GM12865 (cell line): ENCODE measurements at regions not wholly inside any gene's neighbourhood (a gene's known extent, or its start where the extent isn't known, plus 50 kb on each side); places are given as distances from the start of the nearest gene placed in this dataset.

ENCODE experiments used
- DNase-seq: peaks from one replicate; pipeline ENCODE4 v3.0.0; 2010; ENCODE audit warnings: low read depth
- H3K4me3 ChIP-seq: 2 replicates; pipeline ENCODE4 v1.5.1; 2011; ENCODE audit warnings: mild to moderate bottlenecking, low read depth, low read length, control low read depth
- CTCF ChIP-seq: IDR thresholded peaks from 2 replicates; pipeline ENCODE4 v1.5.1; 2011; ENCODE audit warnings: low read length, control low read depth, low read depth, inconsistent platforms; ENCODE audit not compliant: insufficient read depth; ENCODE audit errors: missing control alignments

GRCh38 chr7:156051884-156052283 is 239.6 kb upstream of the SHH start:
- no peak for TF ChIP-seq CTCF
- DNase-seq = no peak
- H3K4me3 ChIP-seq = no peak overlapping the region

GRCh38 chr7:156050636-156051569 is 238.6 kb upstream of the SHH start:
- TF ChIP-seq CTCF = no peak
- no peak for DNase-seq

GRCh38 chr7:156049366-156049765 is 237.1 kb upstream of the SHH start:
- TF ChIP-seq CTCF = no peak
- H3K4me3 ChIP-seq = no peak overlapping the region
- DNase-seq = no peak

More at GRCh38 chr7:156050636-156051569, 238.6 kb upstream of the SHH start:
- no peak overlapping the region for H3K4me3 ChIP-seq

GRCh38 chr7:156046031-156046560 is 233.8 kb upstream of the SHH start:
- no peak for DNase-seq
- no peak for TF ChIP-seq CTCF
- no peak overlapping the region for H3K4me3 ChIP-seq

GRCh38 chr7:156043416-156044178 is 231.3 kb upstream of the SHH start:
- no peak for DNase-seq
- no peak for TF ChIP-seq CTCF
- H3K4me3 ChIP-seq = no peak overlapping the region

GRCh38 chr7:156041398-156041797 is 229.1 kb upstream of the SHH start:
- no peak for TF ChIP-seq CTCF

More at GRCh38 chr7:156041398-156041797, 229.1 kb upstream of the SHH start:
- no peak for DNase-seq
- H3K4me3 ChIP-seq = no peak overlapping the region
